NCI-H1417 (cell line): ENCODE measurements at regions not wholly inside any gene's neighbourhood (a gene's known extent, or its start where the extent isn't known, plus 50 kb on each side); places are given as distances from the start of the nearest gene placed in this dataset.
"Not testable (repeated sequence)": the region's sequence is repeated elsewhere in the genome, so short reads cannot be mapped to it uniquely, and the experiment has no call there.

Source experiments
- DNase-seq, 3 experiments: peaks; one replicate each; lab custom pipeline; 2025; lab: John Stamatoyannopoulos, UW

DNA sequence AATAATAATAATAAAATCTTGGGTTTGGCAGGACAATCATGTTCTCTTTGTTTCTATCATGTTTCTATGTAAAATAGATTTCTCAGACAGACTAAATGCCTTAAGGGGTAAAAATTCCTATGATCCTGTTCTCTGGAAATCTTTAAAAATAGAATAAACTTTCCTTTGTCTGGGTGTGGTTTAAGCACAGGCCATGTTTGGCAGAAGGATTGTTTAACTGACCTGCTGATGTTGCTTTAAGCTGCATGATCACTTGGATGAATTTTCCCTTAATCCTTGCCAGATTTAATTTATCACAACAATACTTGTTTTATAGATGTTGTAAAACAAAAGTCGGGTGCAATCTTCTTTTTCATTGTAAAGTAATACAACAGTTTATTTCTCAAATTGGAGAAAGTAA, 341.7 kb upstream of the FAT1 start:
- DNase-seq = no peak

DNA sequence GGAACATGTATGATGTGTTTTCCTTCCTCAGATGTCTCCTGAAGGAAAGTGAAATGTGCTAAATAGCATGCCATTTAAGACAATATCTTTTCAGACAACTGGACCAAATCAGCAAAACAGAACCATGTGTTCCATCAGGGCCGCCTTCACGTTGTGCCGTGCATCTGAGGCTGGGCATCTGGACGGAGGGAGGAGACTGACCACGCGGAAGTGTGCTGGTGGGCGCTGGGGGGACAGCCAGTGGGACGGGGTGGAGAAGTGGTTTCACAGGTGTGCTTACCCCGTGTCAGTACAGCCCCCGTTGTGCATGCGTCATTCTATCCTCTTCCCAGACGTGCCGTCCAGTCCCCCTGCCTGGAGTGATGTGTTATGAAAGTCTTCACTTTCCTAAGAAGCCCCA, 342.1 kb upstream of the FAT1 start:
- DNase-seq = no peak

DNA sequence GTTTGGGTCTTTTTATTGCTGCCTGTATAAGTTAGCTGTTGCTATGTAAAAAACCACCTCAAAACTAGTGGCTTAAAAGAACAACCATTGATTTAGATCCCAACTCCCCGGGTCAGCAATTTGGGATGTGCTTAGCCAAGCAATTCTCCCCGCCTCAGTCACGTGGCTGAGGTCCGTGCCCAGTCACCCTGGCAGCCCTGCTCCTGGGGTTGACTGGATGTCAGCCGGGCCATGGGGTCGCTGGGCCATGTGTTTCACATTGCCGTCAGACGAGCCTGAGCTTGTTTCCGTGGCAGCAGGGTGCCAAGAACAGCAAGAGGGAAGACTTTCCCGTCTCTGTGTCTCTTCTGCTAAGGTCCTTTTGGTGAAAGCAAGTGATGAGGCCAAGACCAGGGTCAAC, 345.7 kb upstream of the FAT1 start:
- DNase-seq = no peak

DNA sequence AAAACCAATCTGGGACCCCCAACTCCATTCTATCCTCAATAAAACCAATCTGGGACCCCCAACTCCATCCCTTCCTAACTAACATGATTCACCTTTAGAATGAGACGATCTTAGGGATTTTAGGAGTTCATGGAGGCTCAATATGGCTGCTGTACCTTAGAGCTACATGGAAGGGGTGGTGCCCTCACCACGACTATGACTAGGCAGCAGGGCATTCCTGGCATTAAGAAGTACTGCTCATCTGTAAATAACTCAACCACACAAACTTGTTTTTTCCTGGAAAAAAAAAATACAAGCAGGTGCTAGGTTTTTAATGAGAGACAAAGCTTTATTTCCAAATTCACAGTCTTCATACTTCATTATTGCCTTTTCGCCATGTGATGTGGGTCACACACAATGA, 346.5 kb upstream of the FAT1 start:
- no peak for DNase-seq

DNA sequence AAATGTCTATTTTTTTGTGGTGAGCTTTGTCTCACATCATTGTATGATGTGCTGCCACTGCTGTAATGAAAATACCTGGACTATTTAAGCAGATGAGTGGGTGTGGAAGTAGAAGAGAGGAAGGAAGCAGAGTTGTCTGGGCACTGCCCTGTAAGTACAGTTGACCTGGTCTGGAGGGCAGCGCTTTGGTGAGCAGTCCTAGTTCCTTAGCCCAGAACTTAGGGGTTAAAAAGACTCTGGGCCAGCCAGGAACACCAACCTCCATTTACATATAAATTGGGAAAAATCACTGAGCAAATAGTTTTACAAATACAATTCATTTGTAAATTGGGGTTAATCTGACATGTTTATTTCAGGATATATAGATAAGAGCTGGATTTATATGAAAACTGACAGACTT, 347.1 kb upstream of the FAT1 start:
- no peak for DNase-seq

DNA sequence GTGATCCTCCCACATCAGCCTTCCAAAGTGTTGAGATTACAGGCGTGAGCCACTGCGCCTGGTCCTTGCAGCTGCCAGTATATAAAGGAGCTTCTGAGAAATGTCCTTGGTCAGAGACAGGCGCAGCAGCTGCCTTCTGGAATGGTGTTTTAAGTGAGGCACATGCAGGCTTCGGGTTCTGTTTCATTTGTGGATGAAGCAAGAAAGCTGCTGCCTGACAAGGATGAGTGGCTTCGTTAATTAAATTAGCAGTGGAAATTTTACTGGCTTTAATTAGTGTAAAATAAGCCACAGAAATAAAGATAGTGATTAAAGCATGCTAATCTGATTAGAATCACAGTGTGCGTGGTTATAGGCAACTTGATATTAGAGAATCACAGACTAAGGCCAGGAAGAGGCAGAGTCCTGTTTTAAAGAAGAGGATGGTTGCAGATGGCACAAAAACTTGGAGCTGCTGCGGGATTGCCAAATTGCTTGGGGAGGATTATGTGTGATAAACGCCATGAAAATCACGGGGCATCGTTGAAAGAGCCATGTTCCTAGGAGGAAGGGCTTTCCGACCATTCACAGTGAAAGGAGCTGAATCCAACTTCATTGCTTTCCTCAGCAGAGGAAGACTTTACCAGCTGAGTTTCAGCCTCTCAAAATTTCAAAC, 348.4 kb upstream of the FAT1 start:
- DNase-seq = no peak

DNA sequence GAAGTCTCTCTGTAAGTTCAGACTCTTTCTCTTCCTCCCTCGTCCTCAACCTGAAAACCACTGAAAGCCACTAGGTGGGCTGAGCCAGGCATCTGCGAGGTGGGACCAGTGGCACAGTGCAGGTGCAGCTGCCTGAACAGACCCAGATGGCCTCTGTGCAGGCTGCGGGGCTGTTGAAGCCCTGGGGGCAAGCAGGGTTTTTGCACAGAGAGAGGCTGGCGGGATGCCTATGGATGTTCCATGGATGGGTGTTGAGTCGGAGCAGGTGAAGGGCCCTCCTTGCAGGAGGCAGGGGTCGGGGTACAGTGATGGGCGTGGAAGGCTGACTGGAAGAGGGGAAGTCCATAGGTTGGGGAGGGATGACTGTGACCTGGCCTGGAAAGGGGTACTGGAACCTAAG, 350.2 kb upstream of the FAT1 start:
- no peak for DNase-seq

DNA sequence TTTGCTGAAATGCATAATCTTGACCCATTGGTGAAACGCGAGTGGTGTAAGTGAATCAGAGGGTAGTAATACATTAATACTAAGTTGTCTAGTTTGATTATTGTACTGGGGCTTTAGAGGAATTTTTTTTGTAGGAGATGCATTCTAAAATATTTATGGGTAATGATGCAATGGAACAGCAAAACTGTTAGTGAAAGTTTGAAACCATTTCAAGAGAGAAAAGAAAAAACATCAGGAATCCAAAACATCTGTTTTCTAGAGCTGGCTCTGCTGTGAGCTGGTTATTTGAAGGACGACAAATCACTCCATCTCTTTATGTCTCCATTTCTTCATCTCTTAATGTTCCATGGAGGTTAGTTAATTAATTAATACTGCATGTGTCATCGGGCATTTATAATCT, 351.9 kb upstream of the FAT1 start:
- DNase-seq = no peak

DNA sequence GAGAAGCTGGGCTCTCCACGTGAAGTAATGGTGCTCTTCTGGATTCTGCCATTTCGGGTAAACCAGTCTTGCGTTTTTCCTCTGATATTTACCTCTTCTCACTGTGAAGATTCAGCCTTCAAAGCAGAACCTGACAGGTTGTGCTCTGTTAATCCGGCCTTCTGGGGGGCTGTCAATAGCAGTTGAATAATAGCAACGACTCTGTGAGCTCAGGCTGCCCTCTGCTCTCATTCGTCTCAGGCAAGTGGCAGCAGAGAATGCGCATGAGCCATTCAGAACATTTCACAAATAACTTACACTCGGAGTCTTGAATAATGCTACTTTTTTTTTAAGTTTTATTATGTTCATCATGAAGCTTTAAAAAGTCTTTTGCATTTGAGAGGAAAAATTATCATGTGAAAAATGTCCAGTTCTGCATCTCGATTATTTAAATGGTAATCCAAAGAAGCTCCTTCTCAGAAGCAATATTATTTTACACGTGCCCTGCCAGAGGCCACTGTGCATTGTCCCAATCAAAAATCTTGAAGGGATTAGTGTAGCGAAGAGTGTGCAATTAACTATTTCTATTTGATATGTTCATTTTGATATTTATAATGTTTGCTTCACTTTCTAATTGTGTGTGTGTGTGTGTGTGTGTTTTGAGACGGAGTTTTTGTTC, 354.2 kb upstream of the FAT1 start:
- no peak for DNase-seq

DNA sequence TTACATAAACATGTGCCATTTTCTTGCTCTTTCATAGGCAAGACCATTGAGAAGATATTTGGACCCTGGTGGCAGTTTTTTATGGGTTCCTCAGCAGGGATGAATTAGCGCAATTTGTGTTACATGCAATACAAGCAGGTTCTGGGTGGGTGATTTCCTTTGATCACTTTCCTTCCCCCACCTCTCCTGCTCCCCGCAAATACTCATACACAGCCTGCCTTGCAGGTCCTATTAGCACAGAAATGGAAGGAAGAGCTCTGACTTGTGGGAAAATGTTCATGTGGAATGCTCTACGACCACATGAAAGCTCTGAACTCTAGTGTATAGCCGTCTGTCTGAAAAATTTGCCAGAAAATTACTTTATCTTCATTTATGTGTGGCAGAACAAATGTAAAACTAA, 361.0 kb upstream of the FAT1 start:
- DNase-seq = no peak

DNA sequence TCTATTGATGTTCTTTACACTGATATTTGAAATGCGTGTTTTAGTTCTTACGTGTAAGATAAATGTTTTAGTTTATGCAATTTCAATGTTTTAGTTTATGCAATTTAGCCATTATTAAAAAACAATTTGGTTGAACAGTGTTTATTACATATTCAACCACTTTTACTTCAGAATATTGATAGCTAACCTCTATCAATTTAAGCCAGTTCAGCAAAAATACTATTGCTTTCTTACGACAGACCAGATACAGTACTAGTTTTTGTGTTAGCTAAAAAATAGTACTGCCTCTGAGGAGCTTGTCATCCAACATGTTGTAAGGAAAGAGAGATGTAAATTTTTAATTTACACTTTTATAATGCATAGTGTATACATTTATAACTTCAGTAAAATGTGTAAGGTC, 361.7 kb upstream of the FAT1 start:
- no peak for DNase-seq

DNA sequence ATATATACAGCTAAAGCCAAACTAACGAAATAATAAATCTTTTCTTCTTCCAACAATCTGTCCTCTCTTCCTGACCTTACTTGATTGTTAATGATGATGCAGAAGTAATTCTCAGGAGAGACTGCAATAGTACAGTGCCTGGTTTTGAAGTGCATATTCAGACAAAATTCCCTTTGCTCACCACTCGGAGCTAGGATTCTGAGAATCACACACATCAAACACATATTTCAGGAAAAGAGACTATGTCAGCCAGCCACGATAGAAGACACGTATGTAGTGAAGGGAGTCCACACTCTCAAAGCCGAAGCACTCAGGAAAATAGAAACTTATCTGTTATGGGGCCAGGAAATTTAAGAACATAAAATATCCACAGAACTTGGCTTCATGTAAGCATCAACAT, 362.5 kb upstream of the FAT1 start:
- no peak for DNase-seq

DNA sequence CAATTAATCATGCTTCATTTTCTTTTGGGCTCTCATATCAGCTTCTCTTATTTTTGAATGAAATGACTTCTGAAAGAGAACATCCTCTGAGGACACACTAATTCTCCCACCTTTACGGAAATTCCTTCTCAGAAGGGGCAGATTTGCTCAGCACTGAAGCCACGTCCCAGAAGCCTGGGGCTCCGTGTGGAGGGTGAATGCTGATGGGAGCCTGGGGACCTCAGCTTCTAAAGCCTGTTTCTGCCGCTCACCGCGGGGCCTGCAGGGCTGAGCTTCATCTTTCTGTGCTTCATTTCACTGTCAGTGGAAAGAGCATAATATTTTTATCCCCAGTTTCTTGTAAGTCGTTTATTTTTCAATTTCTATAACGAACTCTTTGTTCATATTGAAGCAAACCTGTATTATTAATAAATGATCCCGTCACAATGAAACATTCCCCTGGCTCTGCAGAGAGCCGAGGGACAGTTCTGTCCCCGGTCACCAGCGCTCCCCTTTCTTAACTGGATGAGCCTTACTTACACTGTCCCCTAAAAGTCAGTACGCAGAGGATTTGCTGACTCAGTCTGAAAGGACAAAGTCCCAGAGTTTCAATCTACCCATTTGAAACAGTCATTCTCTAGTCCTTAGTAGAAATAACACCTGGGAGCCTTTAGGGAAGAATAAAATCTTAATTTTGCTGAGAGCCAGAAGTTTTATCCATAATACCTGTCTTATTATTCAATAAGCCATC, 364.6 kb upstream of the FAT1 start:
- no peak for DNase-seq

DNA sequence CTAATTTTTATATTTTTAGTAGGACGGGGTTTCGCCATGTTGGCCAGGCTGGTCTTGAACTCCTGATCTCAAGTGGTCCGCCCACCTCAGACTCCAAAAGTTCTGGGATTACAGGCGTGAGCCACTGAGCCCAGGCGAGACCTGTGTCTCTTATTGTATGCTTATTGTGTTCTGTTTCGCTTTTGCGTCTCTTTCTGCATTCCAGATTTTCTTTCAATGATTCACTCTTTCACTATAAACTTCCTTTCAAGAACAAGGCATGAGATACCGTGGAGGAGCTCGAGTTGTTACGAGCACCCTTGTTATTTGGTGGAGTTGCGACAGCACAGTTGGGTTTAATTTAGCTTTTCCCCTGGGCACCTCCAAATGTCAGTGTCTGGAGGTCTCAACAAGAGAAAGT, 366.7 kb upstream of the FAT1 start:
- DNase-seq = no peak

DNA sequence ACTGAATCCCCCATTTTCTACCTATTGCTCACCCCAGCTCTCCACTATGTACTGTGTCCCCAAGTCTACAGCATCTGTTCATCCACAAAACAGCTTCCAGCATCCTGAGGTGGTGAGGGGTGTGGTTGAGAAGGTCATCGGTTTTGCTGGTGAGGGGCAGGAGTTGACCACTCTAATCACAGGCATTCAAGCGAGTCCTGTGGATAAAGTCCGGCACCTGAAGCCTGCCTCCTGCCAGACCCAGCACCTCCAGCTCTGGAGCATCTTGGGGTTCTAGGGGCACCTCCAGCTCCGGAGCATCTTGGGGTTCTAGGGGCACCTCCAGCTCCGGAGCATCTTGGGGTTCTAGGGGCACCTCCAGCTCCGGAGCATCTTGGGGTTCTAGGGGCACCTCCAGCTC, 367.2 kb upstream of the FAT1 start:
- DNase-seq = not testable (repeated sequence)

DNA sequence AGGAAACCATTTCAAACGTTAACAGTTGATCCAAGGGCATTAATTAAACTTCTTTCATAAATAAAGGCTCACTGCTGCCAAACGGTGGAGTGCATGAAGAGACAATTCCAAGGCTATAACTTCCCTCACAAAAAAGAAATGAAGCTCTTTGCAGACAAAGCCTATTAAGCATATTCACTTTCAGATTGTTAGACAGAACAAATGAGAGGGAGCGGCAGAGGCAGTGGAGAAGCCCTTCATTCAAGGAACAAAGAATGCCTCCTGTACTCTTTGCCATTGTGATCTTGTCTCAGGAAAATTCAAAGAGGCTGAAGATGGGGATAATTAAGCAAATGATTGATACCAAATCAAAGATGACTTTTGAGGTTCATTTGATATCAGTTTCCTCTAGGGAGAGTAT, 370.5 kb upstream of the FAT1 start:
- DNase-seq = no peak

DNA sequence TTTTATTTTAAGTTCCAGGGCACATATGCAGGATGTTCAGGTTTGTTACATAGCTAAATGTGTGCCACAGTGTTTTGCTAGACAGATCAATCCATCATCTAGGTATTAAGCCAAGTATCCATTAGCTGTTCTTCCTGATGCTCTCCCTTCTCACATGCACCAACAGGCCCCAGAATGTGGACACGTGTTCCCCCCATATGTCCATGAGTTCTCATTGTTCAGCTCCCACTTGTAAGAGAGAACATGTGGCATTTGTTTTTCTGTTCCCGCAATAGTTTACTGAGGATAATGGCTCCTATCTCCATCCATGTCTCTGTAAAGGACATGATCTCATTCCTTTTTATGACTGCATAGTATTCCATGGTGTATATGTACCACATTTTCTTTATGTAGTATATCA, 374.8 kb upstream of the FAT1 start:
- no peak for DNase-seq

DNA sequence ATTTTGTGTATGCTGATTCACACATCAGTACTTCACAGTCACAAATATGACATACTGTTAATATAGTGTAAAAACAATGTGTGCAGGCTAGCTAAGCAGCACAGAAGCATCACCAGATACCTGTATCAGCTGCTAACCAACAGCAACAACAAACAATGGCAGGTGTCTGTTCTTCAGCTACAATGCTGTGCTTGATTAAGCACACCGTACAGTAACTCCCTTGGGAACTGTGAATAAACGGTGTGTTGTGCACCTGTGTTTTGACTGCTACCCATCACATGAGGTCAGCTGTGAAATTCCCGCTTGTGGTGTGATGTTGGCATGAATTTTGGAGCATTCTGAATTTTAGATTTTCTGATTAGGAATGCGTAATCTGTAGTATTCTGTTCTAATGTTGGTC, 379.7 kb upstream of the FAT1 start:
- DNase-seq = peak in 2 of 3 experiments; percentile 33 to 63

DNA sequence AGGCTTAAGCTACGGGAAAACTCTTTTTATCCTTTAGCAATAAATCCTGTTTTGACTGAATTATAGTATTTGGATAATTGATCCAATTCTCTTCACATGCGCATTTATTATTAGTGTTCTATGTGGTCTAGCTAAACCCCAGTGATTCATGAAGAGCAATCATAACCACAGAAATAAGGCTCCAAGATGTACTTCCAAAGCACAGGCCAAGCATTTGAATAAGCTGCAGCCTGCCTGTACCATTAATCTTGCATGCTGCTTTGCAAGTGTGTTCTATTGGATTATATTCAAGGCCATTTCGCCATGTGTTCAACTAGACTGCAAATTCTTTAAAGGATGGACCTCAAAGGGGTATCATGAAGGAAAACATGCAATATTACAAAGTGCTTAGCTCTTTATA, 385.2 kb upstream of the FAT1 start:
- no peak for DNase-seq

DNA sequence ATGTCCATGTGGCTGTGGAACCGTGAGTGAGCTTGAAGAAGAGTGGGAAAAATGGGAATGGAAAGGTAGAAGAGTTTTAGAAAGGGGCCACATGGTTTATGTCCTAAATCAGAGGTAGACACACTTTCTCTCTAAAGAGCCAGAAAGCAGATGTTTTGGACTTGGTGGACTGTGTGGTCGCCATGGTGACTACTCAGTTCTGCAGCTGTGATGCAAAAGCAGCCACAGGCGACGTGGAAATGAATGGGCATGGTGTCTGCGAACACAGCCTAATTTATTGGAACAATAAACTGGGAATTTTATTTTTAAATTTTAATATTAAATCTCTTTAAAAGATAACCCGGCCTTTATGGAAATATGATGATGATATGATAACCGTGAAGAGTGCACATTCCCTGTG, 386.0 kb upstream of the FAT1 start:
- DNase-seq = no peak

DNA sequence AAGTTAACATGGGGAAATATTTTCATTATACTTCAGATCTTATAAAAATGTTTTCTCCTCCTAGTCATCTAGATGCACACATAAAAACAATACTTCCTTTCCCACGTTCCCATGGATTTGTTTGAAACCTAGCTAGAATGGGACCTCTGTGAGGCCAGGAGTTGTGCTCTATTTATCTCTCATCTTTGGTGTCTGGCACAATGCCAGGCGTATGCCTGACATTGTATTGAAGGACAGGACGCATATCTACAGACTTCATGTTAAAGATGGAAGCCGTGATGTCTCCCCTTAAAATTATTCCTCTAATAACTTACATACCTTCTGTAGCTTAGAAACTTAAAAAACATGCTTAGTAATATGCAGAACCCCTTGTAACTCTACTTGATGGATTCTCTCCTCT, 394.5 kb upstream of the FAT1 start:
- no peak for DNase-seq

DNA sequence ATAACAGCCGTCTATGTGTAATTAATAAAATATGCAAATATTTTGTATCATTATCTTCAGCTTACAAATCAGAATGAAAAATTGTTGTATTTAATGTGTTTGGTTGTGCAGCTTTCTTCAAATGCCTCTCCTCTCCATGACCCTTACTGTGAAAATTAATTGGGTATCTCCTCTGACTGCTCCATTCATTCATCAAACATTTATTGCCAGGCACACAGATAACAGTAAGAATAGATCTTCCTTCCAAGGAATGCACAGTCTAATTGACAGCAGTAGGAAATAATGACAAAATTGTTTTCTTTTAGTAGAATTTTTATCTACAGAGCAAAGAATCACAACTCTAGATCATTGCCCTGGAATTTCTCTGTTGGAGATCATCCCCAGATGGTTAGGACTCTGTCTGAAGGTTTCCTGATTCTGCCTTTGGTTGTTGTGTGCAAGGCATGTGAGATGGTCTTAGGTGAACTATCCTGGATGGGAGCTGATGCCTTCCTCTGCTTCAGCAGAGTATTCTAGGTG, 395.0 kb upstream of the FAT1 start:
- DNase-seq = no peak

DNA sequence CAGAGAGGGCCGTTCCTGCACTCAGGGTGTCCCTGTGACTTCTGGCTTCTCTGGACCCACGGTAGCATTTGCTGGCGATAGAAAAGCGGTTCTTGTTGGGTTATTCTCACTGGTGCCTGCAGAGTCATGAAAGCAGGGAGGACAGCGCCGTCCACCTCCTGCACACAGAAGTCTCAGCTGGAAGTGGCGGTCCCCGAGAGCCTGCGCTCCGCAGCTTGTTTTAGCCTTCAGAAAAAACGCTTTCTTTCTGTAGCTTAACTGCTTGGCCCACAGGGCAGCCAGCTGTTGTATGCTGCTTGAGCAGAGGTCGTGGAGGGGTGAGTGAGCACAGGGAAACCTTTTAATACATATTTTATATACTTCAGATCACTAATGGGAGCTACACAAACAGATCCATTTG, 400.7 kb upstream of the FAT1 start:
- DNase-seq = peak in 1 of 3 experiments; percentile 6
